Uterus (tissue), 3 donors: ENCODE measurements at regions not wholly inside any gene's neighbourhood (a gene's known extent, or its start where the extent isn't known, plus 50 kb on each side); places are given as distances from the start of the nearest gene placed in this dataset.

Experiments
- DNase-seq, 2 donors: peaks; one replicate each; pipeline ENCODE4 v3.0.0-alpha.2; 2019 to 2020
- H3K27ac ChIP-seq, 2 donors: fragments of 200-600 bp; sonication (generic); 1 replicate in 1 of 2; 2 replicates in 1 of 2; pipeline ENCODE4 v1.5.1; 2016 to 2018
- H3K27me3 ChIP-seq, 2 donors: fragments of 200-600 bp; sonication (generic); one replicate each; pipeline ENCODE4 v1.5.1; 2018 to 2019; ENCODE audit warnings: control low read depth in 1 of 2
- H3K36me3 ChIP-seq, 2 donors: fragments of 200-600 bp; sonication (generic); one replicate each; pipeline ENCODE4 v1.5.1; 2019; ENCODE audit warnings: control low read depth in 1 of 2
- H3K4me1 ChIP-seq, 2 donors: fragments of 200-600 bp; sonication (generic); one replicate each; pipeline ENCODE4 v1.5.1; 2018 to 2019; ENCODE audit warnings: control low read depth in 1 of 2
- H3K4me3 ChIP-seq, 2 donors: fragments of 200-600 bp; sonication (generic); 1 replicate in 1 of 2; 2 replicates in 1 of 2; pipeline ENCODE4 v1.5.1; 2018 to 2019; ENCODE audit warnings: mild to moderate bottlenecking in 1 of 2
- H3K9me3 ChIP-seq, 2 donors: fragments of 200-600 bp; sonication (generic); one replicate each; pipeline ENCODE4 v1.5.1; 2019; ENCODE audit warnings: control low read depth in 1 of 2
- POLR2A ChIP-seq, 2 donors: fragments of 450-650 bp; IDR thresholded peaks; one replicate each; pipeline ENCODE4 v1.6.1; 2016; ENCODE audit warnings: antibody characterized with exemption in 2 of 2, mild to moderate bottlenecking in 1 of 2, moderate library complexity in 1 of 2
- intact Hi-C: fragments of 100-400 bp; cut with DNase I; formaldehyde crosslinking; loops from one replicate; pipeline ENCODE4 v1.15.1; 2023; ENCODE audit warnings: low total_unique reads
- TF ChIP-seq, protein P1 (sequence below), 4 experiments: fragments of 200-600 bp in 2 of 4; fragments of 450-650 bp in 2 of 4; sonication (generic) in 2 of 4; IDR thresholded peaks; one replicate each; pipeline ENCODE4 v1.5.1; 2016 to 2019; ENCODE audit warnings: antibody characterized with exemption in 4 of 4, mild to moderate bottlenecking in 2 of 4, moderate library complexity in 1 of 4
- donor health status: DM: yes; HTN: yes; CAD: no.

GRCh38 chr5:24118351-24118750 is 526.4 kb downstream of the CDH10 start:
- TF ChIP-seq POLR2A (IDR thresholded peaks at IDR 0.05), result no peak
- TF ChIP-seq, protein P1, sequence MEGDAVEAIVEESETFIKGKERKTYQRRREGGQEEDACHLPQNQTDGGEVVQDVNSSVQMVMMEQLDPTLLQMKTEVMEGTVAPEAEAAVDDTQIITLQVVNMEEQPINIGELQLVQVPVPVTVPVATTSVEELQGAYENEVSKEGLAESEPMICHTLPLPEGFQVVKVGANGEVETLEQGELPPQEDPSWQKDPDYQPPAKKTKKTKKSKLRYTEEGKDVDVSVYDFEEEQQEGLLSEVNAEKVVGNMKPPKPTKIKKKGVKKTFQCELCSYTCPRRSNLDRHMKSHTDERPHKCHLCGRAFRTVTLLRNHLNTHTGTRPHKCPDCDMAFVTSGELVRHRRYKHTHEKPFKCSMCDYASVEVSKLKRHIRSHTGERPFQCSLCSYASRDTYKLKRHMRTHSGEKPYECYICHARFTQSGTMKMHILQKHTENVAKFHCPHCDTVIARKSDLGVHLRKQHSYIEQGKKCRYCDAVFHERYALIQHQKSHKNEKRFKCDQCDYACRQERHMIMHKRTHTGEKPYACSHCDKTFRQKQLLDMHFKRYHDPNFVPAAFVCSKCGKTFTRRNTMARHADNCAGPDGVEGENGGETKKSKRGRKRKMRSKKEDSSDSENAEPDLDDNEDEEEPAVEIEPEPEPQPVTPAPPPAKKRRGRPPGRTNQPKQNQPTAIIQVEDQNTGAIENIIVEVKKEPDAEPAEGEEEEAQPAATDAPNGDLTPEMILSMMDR (IDR thresholded peaks at IDR 0.05), result no peak
- no peaks in the 10 kb centered on the region for H3K27me3 ChIP-seq
- H3K36me3 ChIP-seq, result no peaks in the 10 kb centered on the region
- H3K9me3 ChIP-seq, result no peaks in the 10 kb centered on the region
- H3K27ac ChIP-seq, result no peak overlapping the region
- H3K4me3 ChIP-seq, result no peak overlapping the region
- no peak for DNase-seq
- intact Hi-C loops, result no loop called here
- no peaks in the 10 kb centered on the region for H3K4me1 ChIP-seq

- Histone ChIP-seq H3K27me3 (no peaks in the 10 kb centered on the region), H3K36me3 (no peaks in the 10 kb centered on the region), H3K4me3 (no peak overlapping the region), H3K9me3 (no peaks in the 10 kb centered on the region), H3K4me1 (no peaks in the 10 kb centered on the region), H3K27ac (no peak overlapping the region)
- DNase-seq, result no peak
- intact Hi-C loops, result no loop called here
- TF ChIP-seq POLR2A (IDR thresholded peaks at IDR 0.05), result no peak
- TF ChIP-seq, protein P1 (IDR thresholded peaks at IDR 0.05), result no peak
These were observed 509.2 kb downstream of the CDH10 start for GRCh38 chr5:24135536-24135935.

DNA sequence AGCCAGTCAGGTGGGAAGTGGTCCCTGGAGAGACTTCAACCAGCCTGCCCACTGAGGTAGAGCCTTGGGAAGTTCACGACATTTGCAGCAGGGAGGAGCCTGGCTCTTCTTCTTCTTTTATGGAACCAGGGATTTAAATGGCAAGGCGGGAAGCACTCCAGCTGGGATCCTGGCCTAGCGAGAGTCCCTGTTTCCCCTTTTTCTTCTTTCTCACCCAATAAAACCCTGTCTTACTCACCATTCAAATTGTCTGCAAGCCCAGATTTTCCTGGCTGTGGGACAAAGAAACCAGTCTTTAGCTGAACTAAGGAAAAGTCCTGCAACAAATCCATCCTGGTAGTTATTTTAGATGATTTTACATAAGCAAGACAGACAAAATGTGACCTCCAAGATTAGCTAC is 503.7 kb downstream of the CDH10 start:
- intact Hi-C loops, result no loop called here
- Histone ChIP-seq H3K9me3 (no peaks in the 10 kb centered on the region), H3K27ac (no peak overlapping the region), H3K4me3 (no peak overlapping the region), H3K27me3 (no peaks in the 10 kb centered on the region), H3K36me3 (no peaks in the 10 kb centered on the region), H3K4me1 (peaks cover 0 to 6% of the 10 kb centered on the region in 2 donors)
- TF ChIP-seq, protein P1 (IDR thresholded peaks at IDR 0.05), result no peak
- no peak for TF ChIP-seq POLR2A (IDR thresholded peaks at IDR 0.05)
- no peak for DNase-seq

DNA sequence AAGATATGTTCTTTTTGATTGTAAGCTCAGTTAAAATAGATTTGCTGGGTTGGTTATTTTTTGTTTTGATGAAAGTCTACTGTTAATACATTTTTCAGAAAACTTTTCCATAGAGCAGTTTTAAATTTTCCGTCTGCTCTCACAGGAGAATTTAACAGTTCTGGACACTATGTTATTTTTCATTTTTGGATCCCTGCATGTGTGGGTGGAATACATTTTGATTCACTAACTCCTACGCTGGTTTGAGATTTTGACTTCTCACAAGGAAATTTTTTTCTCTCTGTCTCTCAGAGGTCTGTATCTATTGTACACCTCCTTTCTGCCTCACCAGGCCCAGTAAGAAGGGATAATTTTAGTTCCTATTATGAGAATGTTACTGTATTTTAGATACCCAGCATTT is 502.4 kb downstream of the CDH10 start:
- H3K9me3 ChIP-seq, result no peaks in the 10 kb centered on the region
- no peaks in the 10 kb centered on the region for H3K36me3 ChIP-seq
- peaks cover 0 to 6% of the 10 kb centered on the region in 2 donors for H3K4me1 ChIP-seq
- no peaks in the 10 kb centered on the region for H3K27me3 ChIP-seq
- no peak overlapping the region for H3K4me3 ChIP-seq
- intact Hi-C loops, result no loop called here
- no peak for DNase-seq
- no peak overlapping the region for H3K27ac ChIP-seq
- TF ChIP-seq, protein P1 (IDR thresholded peaks at IDR 0.05), result no peak
- no peak for TF ChIP-seq POLR2A (IDR thresholded peaks at IDR 0.05)

DNA sequence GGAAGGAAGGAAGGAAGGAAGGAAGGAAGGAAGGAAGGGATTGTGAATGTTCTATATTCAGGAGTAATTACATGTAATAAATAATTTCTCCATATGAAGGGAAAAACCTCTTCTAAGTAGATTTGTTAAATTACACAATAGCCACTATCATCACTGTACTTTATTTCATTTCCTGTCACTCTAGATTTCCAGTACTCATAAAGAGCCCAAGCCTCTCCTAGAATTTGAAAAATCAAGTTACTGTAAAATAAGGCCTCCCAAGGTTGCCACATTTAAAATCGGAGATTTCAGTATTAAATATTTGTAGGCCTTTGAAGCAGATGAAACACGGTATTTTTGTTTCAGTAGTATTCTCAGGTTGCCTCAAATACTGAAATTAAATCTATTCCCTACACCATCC is 499.0 kb downstream of the CDH10 start:
- peaks cover 0 to 6% of the 10 kb centered on the region in 2 donors for H3K4me1 ChIP-seq
- no peaks in the 10 kb centered on the region for H3K27me3 ChIP-seq
- DNase-seq, result no peak
- no peak for TF ChIP-seq POLR2A (IDR thresholded peaks at IDR 0.05)
- TF ChIP-seq, protein P1 (IDR thresholded peaks at IDR 0.05), result no peak
- H3K27ac ChIP-seq, result no peak overlapping the region
- H3K36me3 ChIP-seq, result no peaks in the 10 kb centered on the region
- H3K9me3 ChIP-seq, result no peaks in the 10 kb centered on the region
- H3K4me3 ChIP-seq, result no peak overlapping the region
- intact Hi-C loops, result no loop called here
